ENCODE measurements at regions not wholly inside any gene's neighbourhood (a gene's known extent, or its start where the extent isn't known, plus 50 kb on each side); places are given as distances from the start of the nearest gene placed in this dataset.
"Not testable (repeated sequence)": the region's sequence is repeated elsewhere in the genome, so short reads cannot be mapped to it uniquely, and the experiment has no call there.

DNA sequence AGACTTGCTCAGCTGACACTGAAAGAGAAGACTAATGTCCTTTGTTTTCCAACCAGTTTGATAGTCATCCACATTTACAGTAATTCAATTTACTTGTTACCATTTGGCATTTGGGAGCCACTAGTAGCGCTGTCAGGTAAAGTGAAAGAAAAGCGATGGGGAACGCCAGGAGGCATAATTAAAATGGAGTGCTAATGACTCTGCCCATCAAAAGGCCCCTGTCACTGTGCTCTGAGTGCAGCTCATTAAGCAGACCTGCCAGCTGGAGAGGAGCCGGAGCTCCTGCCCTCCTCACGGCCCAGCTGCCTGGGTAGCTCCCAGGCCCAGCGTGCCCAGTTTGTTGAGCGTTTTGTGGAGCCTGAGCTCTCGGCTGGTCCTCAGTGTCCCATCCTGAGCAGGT lies 463.6 kb upstream of the CCDC196 start:
- ATAC-seq (ENCODE audit: poor library complexity), result no peak
- DNase-seq, result no peak

DNA sequence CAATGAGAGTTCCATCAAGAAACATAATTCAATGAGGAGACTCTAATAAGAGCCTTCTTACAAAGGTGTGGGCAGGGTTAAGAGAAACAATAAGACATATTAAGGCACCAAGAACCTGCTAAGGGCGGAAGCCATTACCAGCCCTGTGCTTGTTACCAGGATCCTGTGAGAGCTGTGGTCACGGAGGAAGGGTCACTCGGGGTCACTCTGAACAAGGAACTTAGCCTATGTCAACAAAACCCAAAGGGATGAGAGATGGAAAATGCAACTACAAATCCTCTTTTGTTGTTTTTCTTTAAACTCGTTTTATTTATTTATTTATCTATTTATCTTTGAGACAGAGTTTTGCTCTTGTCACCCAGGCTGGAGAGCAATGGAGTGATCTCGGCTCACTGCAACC lies 460.4 kb upstream of the CCDC196 start:
- ATAC-seq (ENCODE audit: poor library complexity) (no peak), DNase-seq (no peak)
- intact Hi-C loops (cut with DNase I), result no loop called here

More for the DNA sequence above, 463.6 kb upstream of the CCDC196 start:
- intact Hi-C loops (cut with DNase I), result no loop called here

DNA sequence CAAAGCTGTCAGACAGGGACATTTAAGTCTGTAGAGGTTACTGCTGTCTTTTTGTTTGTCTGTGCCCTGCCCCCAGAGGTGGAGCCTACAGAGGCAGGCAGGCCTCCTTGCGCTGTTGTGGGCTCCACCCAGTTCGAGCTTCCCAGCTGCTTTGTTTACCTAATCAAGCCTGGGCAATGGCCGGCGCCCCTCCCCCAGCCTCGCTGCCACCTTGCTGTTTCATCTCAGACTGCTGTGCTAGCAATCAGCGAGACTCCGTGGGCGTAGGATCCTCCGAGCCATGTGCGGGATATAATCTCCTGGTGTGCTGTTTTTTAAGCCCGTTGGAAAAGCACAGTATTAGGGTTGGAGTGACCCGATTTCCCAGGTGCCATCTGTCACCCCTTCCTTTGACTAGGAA lies 454.2 kb upstream of the CCDC196 start:
- ATAC-seq (ENCODE audit: poor library complexity); DNase-seq; intact Hi-C loops (cut with DNase I): not testable (repeated sequence)

DNA sequence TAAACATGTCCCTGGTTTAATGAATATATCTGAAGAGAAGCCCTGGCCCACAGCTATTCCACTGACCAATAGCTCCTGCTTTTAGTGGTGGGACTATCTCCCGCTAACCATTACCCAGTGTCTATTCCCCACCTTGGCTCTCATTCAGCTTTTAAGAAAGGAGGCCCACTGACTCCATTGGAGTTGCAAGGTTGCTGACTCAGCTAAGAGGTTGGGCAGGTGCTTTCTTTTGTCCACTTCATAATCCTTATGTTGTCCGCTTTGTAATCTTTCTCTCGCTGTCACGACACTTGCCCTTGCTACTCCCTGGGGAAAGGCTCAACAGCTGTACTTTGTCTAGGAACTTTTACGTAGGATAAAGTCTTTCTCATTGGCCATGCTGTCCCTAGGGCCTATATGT lies 453.4 kb upstream of the CCDC196 start:
- ATAC-seq (ENCODE audit: poor library complexity), result no peak
- DNase-seq, result no peak
- intact Hi-C loops (cut with DNase I), result no loop called here

DNA sequence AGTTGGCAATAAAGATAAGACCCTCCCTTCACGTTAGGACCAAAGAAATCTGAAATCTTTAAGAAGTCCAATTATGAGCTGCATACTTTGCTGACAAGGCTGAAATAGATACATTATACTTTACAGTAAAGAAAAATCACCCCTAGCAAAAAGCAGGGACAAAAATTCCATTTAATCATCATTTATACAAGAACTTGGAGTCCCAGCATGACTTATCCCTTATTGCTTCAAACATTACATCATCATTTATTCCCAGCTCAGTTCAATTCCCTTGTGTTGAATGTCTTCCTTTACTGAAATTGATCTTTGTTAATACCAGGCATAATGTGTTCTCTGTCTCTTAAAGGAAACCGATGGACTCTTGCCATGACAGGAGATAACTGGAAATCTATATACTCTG lies 449.6 kb upstream of the CCDC196 start:
- DNase-seq (no peak), ATAC-seq (ENCODE audit: poor library complexity) (no peak)
- intact Hi-C loops (cut with DNase I), result no loop called here

DNA sequence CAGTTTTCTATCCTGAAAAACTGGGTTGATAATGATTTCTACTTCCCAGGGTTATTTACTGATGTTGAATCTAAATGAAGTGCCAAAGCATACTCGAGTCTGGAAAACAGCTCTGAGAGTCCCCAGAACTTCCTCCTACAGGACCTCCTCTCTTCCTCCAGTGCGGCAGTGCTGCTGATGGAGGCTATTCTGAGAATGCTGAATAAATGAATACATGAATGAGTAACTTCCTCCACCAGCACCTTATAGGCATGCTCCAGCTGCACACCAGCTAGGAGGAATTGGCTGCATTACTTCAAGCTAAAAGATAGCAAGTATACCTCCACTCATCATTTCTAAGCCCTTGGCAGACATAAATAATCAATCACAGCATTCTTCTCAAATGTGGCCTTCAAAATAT lies 448.8 kb upstream of the CCDC196 start:
- DNase-seq (no peak), ATAC-seq (ENCODE audit: poor library complexity) (peak; percentile 41)
- intact Hi-C loops (cut with DNase I), result no loop called here

DNA sequence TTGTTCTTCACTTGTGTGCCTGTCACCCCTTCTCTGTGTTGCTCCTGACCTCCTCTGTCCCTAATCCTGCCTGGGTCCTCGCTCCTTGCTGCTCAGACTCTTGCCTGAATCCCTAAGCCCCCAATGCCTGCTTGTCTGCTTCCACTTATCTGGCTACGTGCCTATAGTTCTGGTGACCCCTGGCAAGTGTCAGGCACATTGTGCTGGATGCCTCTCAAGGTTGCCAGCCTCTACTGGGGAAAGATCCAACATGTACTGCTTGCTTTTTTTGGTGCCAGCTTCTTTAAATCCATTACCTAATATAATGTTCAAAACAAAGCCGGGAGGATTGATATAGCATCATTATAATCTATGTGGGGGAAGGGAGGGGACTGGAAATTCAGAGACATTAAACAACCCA lies 448.0 kb upstream of the CCDC196 start:
- ATAC-seq (ENCODE audit: poor library complexity) (peak; percentile 69), DNase-seq (no peak)
- intact Hi-C loops (cut with DNase I), result no loop called here

DNA sequence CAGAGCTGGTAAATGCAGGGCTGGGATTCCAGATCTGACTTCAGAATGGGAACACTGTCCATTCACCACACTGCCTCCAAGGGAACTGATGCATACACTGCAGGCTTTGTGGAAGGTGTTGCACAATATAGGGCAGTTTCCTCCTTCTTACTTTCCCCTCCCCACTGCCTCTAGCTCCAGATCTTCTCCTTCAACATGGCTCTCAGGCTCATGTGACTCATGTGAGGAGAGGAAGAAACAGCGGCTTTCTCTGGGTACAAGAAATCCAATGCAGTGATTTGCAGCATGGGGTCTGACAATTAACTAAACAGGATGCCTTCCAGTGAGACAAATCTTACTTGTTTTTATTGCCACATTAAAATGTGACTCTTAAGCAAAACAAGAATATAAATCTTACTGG lies 447.6 kb upstream of the CCDC196 start:
- intact Hi-C loops (cut with DNase I), result no loop called here
- peak; percentile 89 for ATAC-seq (ENCODE audit: poor library complexity)
- DNase-seq, result no peak

DNA sequence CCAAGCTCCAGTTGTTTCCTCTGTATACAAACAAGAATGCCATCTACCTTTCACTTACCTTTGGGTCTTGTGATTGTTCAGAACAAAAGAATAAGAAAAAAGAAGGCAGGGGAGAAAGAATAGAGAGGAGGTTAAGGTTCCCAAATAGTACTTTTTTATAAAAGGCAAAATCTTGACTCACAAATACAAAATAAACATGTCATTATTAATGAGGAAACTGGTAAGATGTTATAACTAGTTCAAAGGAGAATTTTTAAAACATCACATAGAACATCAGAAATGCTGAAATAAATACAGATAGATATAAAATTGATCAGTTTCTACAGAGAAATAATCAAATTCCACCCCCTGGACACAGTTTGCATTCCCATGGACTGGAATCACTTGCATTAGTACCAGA lies 446.7 kb upstream of the CCDC196 start:
- DNase-seq, result no peak

DNA sequence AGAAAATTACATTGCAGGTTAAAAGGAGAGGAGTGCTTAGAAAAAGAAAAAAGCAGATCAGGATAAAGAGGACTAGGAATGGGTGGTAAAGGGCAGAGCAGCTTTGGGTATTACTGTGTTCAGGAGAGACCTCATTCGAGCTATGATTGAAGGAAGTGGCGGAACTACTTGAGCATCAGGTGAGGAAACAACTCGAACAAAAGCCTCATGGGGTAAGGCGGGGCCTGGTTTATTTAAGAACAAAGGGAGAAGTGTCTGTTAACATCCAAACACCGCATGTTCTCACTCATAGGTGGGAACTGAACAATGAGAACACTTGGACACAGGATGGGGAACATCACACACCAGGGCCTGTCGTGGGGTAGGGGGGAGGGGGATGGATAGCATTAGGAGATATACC lies 444.6 kb upstream of the CCDC196 start:
- DNase-seq (no peak), ATAC-seq (ENCODE audit: poor library complexity) (no peak)
- intact Hi-C loops (cut with DNase I), result no loop called here

More for the DNA sequence above, 446.7 kb upstream of the CCDC196 start:
- intact Hi-C loops (cut with DNase I), result no loop called here
- no peak for ATAC-seq (ENCODE audit: poor library complexity)

DNA sequence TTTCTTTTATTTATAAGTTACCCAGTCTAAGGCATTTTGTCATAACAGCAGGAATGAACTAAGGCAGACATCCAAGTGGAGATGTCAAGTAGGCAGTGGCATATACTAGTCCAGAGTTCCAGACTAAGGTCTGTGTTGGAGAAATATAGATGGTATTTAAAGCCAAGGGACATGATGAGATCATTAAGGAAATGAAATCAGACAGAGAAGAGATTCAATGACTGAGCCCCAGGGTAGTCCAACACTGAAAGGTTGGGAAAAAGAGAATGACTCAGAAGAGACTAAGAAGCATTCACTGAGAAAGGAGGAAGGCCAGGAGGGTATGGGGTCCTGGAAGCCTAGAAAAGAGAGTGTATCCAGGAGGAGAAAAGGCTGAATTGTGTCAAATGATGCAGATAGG lies 442.2 kb upstream of the CCDC196 start:
- no peak for ATAC-seq (ENCODE audit: poor library complexity)
- intact Hi-C loops (cut with DNase I), result no loop called here

DNA sequence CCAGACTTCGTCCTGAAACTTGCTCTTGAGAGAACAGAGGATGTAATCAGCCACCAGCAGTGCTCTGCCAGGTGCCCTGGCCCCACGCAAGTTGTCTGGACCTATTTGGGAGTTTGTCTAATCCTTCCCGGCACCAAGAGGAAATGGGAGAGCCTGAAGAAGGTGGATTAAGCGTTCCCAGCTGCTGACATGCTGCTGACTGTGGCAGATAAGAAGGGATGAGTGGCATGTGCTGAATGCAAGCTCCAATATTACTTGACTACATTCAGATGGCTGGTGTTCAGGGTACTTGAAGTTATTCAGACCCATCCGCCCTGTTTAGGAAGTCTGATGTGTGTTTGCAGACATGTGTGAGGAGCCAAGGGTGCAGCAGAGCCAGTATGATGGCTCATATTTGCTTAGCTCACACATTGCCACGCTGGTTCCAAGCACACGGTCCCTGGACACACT lies 440.6 kb upstream of the CCDC196 start:
- intact Hi-C loops (cut with DNase I), result no loop called here
- DNase-seq, result peak; percentile 68
- ATAC-seq (ENCODE audit: poor library complexity), result peak; percentile 94

More for the DNA sequence above, 442.2 kb upstream of the CCDC196 start:
- DNase-seq, result no peak

DNA sequence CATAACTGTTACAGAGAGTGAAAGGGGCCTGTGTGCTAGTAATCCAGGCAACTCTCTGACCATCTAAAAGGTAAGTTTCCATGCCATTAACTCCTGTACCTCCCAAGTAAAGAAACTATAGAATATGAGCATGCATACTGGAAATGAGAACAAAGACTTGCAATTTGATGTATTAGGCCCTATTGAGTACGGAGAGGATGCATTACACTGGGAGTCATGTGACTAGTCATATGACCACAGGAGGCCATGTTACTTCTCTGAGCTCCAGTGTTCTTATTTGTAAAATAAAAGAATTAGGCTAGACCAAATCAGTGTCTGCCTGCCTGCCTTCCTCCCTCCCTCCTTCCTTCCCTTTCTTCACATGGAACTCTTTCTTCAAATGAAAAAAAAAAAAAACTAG lies 440.1 kb upstream of the CCDC196 start:
- intact Hi-C loops (cut with DNase I), result no loop called here
- peak; percentile 14 for ATAC-seq (ENCODE audit: poor library complexity)
- no peak for DNase-seq

DNA sequence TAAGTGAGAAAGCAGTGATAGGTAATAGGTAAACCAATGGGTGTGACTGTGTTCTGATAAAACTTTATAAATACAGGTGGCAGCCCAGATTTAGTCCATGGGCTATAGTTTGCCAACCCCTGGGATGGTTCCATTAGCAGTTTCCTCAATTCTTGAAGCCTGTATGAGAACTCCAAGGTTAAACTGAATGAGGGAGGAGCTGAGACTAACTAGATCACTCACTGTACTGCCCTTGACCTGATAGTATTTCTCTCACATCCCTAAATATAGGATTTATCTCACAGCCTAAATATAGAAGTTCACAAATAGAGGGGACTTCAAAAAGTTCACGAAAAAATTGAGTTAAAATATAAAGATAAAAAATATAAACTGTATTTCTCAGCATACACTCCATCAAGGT lies 439.6 kb upstream of the CCDC196 start:
- DNase-seq (no peak), ATAC-seq (ENCODE audit: poor library complexity) (peak; percentile 51)
- intact Hi-C loops (cut with DNase I), result no loop called here

DNA sequence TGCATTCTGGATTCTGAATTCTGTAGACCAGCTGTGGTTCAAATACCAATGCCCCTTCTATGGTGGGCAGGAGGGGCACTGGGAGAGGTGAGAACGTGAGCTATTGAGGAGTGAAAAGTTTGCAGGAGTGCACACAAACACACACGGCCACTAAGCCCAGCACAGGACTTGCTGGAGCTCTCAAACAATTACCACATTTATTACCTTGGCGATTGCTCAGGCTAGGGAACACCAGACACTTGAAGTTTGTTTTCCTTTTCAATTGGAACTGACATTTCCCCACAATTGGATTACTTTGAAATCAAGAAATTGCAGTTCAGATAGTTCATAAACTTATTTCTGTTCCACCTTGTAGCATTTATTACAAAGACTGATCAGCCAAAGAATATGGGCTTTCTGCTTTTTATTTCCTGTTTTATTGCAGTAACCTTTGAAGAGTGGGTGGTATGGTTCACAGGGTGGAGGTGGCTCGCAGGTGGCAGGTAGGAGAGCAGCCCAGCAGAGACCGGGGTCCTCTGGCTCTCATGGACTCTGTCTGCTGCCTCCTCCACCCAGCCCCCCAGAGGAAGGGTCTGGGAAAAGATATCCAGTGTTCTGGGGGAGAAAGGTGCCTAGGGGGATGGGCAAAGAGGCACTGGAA lies 429.8 kb upstream of the CCDC196 start:
- intact Hi-C loops (cut with DNase I), result no loop called here
- ATAC-seq (ENCODE audit: poor library complexity) (no peak), DNase-seq (no peak)

DNA sequence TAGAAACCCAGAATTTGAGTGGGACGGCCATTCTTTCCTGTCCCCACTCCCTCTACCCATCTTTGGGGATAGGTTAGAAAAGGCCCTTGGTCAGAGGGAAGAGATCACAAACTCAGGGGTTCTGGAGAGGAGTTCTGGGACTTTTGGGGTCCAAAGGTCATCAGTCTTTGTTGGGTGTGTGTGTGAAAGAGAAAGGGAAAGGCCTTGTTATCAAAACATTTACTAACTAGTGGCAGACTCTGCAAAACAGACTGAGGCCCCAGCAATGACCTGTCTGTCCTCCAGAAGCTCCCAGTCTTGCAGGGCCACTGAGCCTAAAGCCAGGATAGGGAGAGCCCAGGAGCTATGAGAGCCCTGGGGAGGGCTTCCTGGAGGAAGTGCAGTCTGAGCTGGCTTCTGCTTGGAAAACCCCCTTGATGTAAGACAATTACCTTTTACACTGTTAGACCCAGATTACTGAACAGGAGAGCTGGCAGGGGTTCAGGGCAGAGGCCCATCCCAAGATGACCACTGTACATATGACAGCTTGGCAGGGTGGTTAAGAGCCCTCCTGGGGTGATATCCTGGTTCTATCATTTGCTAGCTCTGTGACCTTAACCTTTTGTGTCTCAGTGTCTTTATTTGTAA lies 429.1 kb upstream of the CCDC196 start:
- DNase-seq (no peak), ATAC-seq (ENCODE audit: poor library complexity) (no peak)
- intact Hi-C loops (cut with DNase I), result no loop called here

DNA sequence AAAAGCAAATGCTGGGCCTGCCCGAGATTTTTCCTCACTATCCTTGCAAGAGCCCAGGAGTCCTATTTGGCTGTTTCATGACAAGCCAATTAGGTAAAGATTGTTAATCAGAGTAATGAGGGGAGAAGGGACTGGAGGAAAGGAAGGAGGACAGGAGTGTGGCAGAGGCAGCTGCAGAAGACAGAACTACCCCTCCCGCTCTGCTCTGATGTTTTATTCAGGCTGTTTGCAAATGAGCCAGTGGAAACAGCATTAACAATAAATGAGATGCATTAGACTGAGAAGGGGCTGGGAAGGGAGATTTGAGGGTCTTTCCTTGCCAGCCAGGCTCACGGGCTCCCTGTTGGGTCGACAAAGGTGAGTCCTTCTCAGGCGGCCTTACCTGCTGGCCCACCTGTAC lies 421.0 kb upstream of the CCDC196 start:
- no peak for ATAC-seq (ENCODE audit: poor library complexity)
- intact Hi-C loops (cut with DNase I), result no loop called here
- DNase-seq, result no peak

DNA sequence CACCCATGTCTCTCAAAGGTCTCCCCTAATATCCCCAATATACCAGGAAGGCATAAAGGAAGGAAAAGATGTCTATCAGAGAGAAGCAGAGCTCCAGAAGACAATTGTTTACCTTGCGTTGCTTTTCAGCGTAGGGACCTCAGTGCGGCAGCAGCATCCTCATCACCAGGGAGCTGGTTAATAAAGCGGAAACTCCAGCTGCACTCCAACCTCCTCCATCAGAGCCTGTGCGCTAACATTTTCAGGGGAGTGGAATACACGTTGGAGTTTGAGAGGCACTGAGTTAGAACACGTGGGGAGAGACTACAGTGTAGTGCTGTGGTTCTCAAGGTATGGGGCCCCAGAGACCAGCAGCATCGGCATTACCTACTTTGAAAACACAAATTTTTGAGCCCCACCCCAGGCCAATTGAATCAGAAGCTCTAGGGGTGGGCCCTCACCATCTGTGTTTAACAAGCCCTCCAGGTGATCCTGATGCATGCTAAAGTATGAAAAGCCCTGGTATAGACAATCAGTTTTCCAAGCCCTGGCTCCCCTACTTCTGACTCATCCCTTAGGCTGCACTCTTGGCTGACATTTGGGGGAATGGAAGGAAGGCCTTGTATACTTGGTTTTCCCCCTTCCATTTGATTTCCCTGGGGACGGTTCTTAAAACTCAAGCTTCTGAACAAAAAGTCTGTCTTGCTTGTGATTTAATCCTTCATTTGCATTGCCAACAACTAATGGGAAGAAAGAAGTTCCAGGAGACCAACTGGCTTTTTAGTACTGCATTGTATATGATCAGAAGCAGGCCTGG lies 419.0 kb upstream of the CCDC196 start:
- intact Hi-C loops (cut with DNase I), result no loop called here
- DNase-seq (no peak), ATAC-seq (ENCODE audit: poor library complexity) (no peak)

DNA sequence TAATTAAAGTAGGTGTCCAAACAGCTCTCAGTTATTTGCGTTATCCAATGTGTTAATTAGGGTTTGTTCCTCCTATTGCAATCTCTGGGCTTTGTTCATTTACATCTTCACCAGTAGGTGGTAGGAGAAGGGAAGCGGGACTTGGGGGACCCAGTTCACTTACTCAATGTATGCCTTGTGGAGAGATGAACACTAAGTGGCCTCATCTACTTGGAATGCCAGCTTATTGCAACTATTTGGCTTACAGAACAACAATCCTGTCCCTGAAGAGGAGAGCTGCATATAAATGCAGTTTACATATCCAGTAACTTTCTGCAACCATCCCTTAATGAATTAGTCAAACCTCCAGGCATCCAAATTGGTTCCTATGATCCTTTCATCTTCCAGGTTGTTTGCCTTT lies 417.1 kb upstream of the CCDC196 start:
- intact Hi-C loops (cut with DNase I), result no loop called here
- DNase-seq (no peak), ATAC-seq (ENCODE audit: poor library complexity) (no peak)

Data from Right ventricle myocardium superior (tissue), 1 donor.